GM12891 (cell line): ENCODE measurements at regions not wholly inside any gene's neighbourhood (a gene's known extent, or its start where the extent isn't known, plus 50 kb on each side); places are given as distances from the start of the nearest gene placed in this dataset.

ENCODE experiments used
- PAX5 ChIP-seq: IDR thresholded peaks from 2 replicates; pipeline ENCODE4 v1.6.1; 2011; ENCODE audit warnings: low read length, moderate library complexity, mild to moderate bottlenecking; ENCODE audit not compliant: insufficient read depth, severe bottlenecking
- POLR2A ChIP-seq: IDR thresholded peaks from 2 replicates; pipeline ENCODE4 v1.6.1; 2011; ENCODE audit warnings: low read depth, low read length, control low read depth
- POLR2AphosphoS5 ChIP-seq: IDR thresholded peaks from 2 replicates; pipeline ENCODE4 v1.6.1; 2011; ENCODE audit warnings: low read depth, low read length, control low read depth
- POU2F2 ChIP-seq: IDR thresholded peaks from 2 replicates; pipeline ENCODE4 v1.6.1; 2011; ENCODE audit warnings: low read depth, mild to moderate bottlenecking, control low read depth, low read length, moderate library complexity
- SPI1 ChIP-seq: IDR thresholded peaks from 2 replicates; pipeline ENCODE4 v1.6.1; 2011; ENCODE audit warnings: low read depth, low read length, control low read depth
- TAF1 ChIP-seq: IDR thresholded peaks from 2 replicates; pipeline ENCODE4 v1.6.1; 2011; ENCODE audit warnings: low read depth, low read length, control low read depth

- no peak for TF ChIP-seq POLR2AphosphoS5
- TF ChIP-seq POLR2A, result no peak
- TF ChIP-seq TAF1, result no peak
- TF ChIP-seq SPI1, result no peak
- no peak for TF ChIP-seq PAX5
- no peak for TF ChIP-seq POU2F2
Observed at GRCh38 chr4:97394653-97395052, 748.6 kb downstream of the STPG2 start.
